HepG2 (cell line): ENCODE measurements at regions not wholly inside any gene's neighbourhood (a gene's known extent, or its start where the extent isn't known, plus 50 kb on each side); places are given as distances from the start of the nearest gene placed in this dataset.

Experiments
- MTF2 ChIP-seq: sonication (generic); formaldehyde crosslinking; IDR thresholded peaks from 2 replicates; pipeline ENCODE4 v1.5.0; 2020; ENCODE audit warnings: missing genetic modification reagents, borderline replicate concordance
- PCBP2 ChIP-seq: fragments of 200-400 bp; formaldehyde crosslinking; optimal IDR thresholded peaks from 2 replicates; pipeline ENCODE3; 2018; ENCODE audit warnings: low read length, low read depth; ENCODE audit not compliant: poor library complexity, severe bottlenecking
- POLR2A ChIP-seq, 2 experiments: IDR thresholded peaks; 2 replicates each; pipeline ENCODE4 v1.6.1; 2011; ENCODE audit warnings: low read depth in 2 of 2, low read length in 2 of 2, mild to moderate bottlenecking in 1 of 2, moderate library complexity in 1 of 2; ENCODE audit not compliant: insufficient read depth in 1 of 2

GRCh38 chr10:52566471-52567246 is 205.9 kb downstream of the MBL2 start:
- TF ChIP-seq PCBP2 (no peak), MTF2 (CRISPR knock-in tag) (no peak), POLR2A (IDR thresholded peaks at IDR 0.05; ENCODE audit: insufficient read depth in 1 of 2, low read depth in 2 of 2, low read length in 2 of 2) (no peak)
